ENCODE measurements at regions not wholly inside any gene's neighbourhood (a gene's known extent, or its start where the extent isn't known, plus 50 kb on each side); places are given as distances from the start of the nearest gene placed in this dataset.

DNA sequence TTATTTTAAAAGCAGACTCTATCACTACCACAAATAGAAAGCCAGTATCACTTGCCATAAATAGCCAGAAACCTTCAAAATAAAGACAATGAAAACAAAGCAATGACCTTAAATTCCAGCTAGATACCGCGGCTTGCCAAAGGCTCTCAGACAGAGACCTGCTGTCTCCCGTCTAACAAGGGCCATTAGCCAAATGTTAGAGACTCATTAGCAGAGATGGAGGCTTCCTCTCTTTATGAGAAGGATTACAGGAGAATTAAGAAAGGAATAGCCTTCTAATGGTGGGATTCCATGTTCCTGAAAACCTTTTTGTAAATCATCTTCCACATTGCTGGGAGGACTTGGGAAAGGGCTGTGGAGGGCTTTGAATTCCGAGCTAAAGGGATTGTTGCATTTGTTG is 206.7 kb downstream of the AACS start:
- TF ChIP-seq, protein P1, sequence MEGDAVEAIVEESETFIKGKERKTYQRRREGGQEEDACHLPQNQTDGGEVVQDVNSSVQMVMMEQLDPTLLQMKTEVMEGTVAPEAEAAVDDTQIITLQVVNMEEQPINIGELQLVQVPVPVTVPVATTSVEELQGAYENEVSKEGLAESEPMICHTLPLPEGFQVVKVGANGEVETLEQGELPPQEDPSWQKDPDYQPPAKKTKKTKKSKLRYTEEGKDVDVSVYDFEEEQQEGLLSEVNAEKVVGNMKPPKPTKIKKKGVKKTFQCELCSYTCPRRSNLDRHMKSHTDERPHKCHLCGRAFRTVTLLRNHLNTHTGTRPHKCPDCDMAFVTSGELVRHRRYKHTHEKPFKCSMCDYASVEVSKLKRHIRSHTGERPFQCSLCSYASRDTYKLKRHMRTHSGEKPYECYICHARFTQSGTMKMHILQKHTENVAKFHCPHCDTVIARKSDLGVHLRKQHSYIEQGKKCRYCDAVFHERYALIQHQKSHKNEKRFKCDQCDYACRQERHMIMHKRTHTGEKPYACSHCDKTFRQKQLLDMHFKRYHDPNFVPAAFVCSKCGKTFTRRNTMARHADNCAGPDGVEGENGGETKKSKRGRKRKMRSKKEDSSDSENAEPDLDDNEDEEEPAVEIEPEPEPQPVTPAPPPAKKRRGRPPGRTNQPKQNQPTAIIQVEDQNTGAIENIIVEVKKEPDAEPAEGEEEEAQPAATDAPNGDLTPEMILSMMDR (IDR thresholded peaks at IDR 0.05) = no peak
- no peak for TF ChIP-seq POLR2A (IDR thresholded peaks at IDR 0.05)
